NOMO-1 treated with dmso at 0.1 percent for 144 hours (cell line): ENCODE measurements at regions not wholly inside any gene's neighbourhood (a gene's known extent, or its start where the extent isn't known, plus 50 kb on each side); places are given as distances from the start of the nearest gene placed in this dataset.

Experiments used
- DNase-seq: peaks from one replicate; lab custom pipeline; 2025; ENCODE audit not compliant: unreplicated experiment; lab: John Stamatoyannopoulos, UW

- DNase-seq: no peak
Observed at GRCh38 chr17:72439893-72440502, 319.2 kb downstream of the SOX9 start.

- DNase-seq: no peak
Observed at GRCh38 chr17:72440961-72441360, 320.1 kb downstream of the SOX9 start.

GRCh38 chr17:72441909-72442308 is 321.1 kb downstream of the SOX9 start:
- no peak for DNase-seq

- DNase-seq: no peak
Observed at GRCh38 chr17:72444517-72445054, 323.8 kb downstream of the SOX9 start.

GRCh38 chr17:72445055-72445991 is 324.5 kb downstream of the SOX9 start:
- DNase-seq: no peak

GRCh38 chr17:72446118-72446517 is 325.3 kb downstream of the SOX9 start:
- no peak for DNase-seq

- DNase-seq: no peak
Observed at GRCh38 chr17:72446525-72447250, 325.9 kb downstream of the SOX9 start.

GRCh38 chr17:72447251-72447640 is 326.4 kb downstream of the SOX9 start:
- DNase-seq: no peak

GRCh38 chr17:72448019-72448418 is 327.2 kb downstream of the SOX9 start:
- no peak for DNase-seq

GRCh38 chr17:72452286-72453173 is 331.7 kb downstream of the SOX9 start:
- no peak for DNase-seq

GRCh38 chr17:72454342-72454741 is 333.5 kb downstream of the SOX9 start:
- no peak for DNase-seq

GRCh38 chr17:72455562-72455961 is 334.7 kb downstream of the SOX9 start:
- DNase-seq: no peak

- no peak for DNase-seq
Observed at GRCh38 chr17:72456075-72456474, 335.3 kb downstream of the SOX9 start.

GRCh38 chr17:72457712-72458111 is 336.9 kb downstream of the SOX9 start:
- DNase-seq: no peak

- no peak for DNase-seq
Observed at GRCh38 chr17:72458301-72458700, 337.5 kb downstream of the SOX9 start.

- no peak for DNase-seq
Observed at GRCh38 chr17:72460711-72461110, 339.9 kb downstream of the SOX9 start.

- DNase-seq: no peak
Observed at GRCh38 chr17:72461757-72462156, 340.9 kb downstream of the SOX9 start.

- DNase-seq: no peak
Observed at GRCh38 chr17:72462407-72462806, 341.6 kb downstream of the SOX9 start.

- DNase-seq: no peak
Observed at GRCh38 chr17:72462814-72463213, 342.0 kb downstream of the SOX9 start.

GRCh38 chr17:72463287-72464102 is 342.7 kb downstream of the SOX9 start:
- no peak for DNase-seq
